Endodermal cell (in vitro differentiated cells): ENCODE measurements at regions not wholly inside any gene's neighbourhood (a gene's known extent, or its start where the extent isn't known, plus 50 kb on each side); places are given as distances from the start of the nearest gene placed in this dataset.

ENCODE experiments used
- DNase-seq: peaks from one replicate; pipeline ENCODE4 v3.0.0-alpha.2; 2017
- H3K27ac ChIP-seq: 2 replicates; pipeline ENCODE4 v1.5.1; 2013; ENCODE audit warnings: mild to moderate bottlenecking, low read depth, low read length, moderate library complexity
- H3K27me3 ChIP-seq: 2 replicates; pipeline ENCODE4 v1.6.1; 2013; ENCODE audit warnings: mild to moderate bottlenecking, low read length, moderate library complexity; ENCODE audit not compliant: insufficient read depth, control insufficient read depth, poor library complexity, severe bottlenecking
- H3K36me3 ChIP-seq: 2 replicates; pipeline ENCODE4 v1.7.0; 2013; ENCODE audit warnings: mild to moderate bottlenecking, low read length, moderate library complexity; ENCODE audit not compliant: control insufficient read depth, insufficient read depth
- H3K4me1 ChIP-seq: one replicate; pipeline ENCODE4 v1.7.0; 2013; ENCODE audit warnings: low read length; ENCODE audit not compliant: control insufficient read depth, insufficient read depth
- H3K4me3 ChIP-seq: 2 replicates; pipeline ENCODE4 v1.5.1; 2013; ENCODE audit warnings: mild to moderate bottlenecking, low read length, moderate library complexity
- H3K9ac ChIP-seq: 2 replicates; pipeline ENCODE4 v1.6.1; 2013; ENCODE audit warnings: mild to moderate bottlenecking, low read length, moderate library complexity; ENCODE audit not compliant: poor library complexity, severe bottlenecking; ENCODE audit errors: extremely low read depth
- H3K9me3 ChIP-seq: 2 replicates; pipeline ENCODE4 v1.6.1; 2013; ENCODE audit warnings: mild to moderate bottlenecking, low read length, moderate library complexity; ENCODE audit not compliant: control insufficient read depth
- H3K27ac Mint-ChIP-seq: 2 replicates; pipeline ENCODE4 v1.8.0; 2020; ENCODE audit warnings: mixed read lengths
- H3K27me3 Mint-ChIP-seq: 2 replicates; pipeline ENCODE4 v1.8.0; 2021; ENCODE audit warnings: mild to moderate bottlenecking, mixed read lengths; ENCODE audit not compliant: insufficient read depth
- H3K36me3 Mint-ChIP-seq: 2 replicates; pipeline ENCODE4 v1.8.0; 2020; ENCODE audit warnings: low read depth, mixed read lengths
- H3K4me1 Mint-ChIP-seq: 2 replicates; pipeline ENCODE4 v1.8.0; 2020; ENCODE audit warnings: mixed read lengths
- H3K4me3 Mint-ChIP-seq: 2 replicates; pipeline ENCODE4 v1.8.0; 2020; ENCODE audit warnings: mild to moderate bottlenecking, moderate library complexity, mixed read lengths
- H3K9me3 Mint-ChIP-seq: 2 replicates; pipeline ENCODE4 v1.8.0; 2020; ENCODE audit warnings: mild to moderate bottlenecking, mixed read lengths
- CTCF ChIP-seq: fragments of 200-600 bp; sonication (generic); conservative IDR thresholded peaks from 2 replicates; pipeline ENCODE4 v1.5.0; 2021; ENCODE audit warnings: antibody characterized with exemption, mild to moderate bottlenecking
- WGBS, 2 experiments: methylation state at CpG; one replicate each; pipeline versions ENCODE4 v1.1.5 to v1.1.7; 2013; ENCODE audit warnings: missing lambda C conversion rate in 2 of 2, mixed read lengths in 1 of 2; ENCODE audit not compliant: insufficient coverage in 1 of 2, insufficient read length in 1 of 2; 5-methylcytosine and 5-hydroxymethylcytosine counted together

DNA sequence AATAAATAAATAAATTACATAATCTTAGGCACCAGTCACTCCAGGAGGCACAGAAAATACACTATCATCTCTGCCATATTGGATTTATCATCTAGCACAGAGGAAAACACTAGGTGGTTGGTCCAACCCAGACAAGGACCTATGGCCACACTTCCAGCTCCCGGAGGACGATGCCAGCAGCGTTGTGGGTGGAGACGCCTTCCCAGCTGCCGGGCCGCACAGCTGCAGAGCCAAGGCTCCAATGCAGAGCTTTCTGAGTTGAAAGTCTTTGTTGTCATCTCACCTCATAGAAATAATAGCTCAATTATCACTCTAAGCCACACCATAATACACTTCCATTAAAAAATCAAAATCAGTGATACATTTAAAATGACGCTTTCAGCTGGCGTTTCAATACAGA lies 457.1 kb upstream of the SALL3 start:
- H3K27ac Mint-ChIP-seq, result no peak overlapping the region
- no peak overlapping the region for H3K4me3 Mint-ChIP-seq
- WGBS, 2 experiments, result 95 to 97% methylated on average over 8 of the region's 8 CpGs

GRCh38 chr18:78523850-78524249 lies 455.8 kb upstream of the SALL3 start:
- Histone ChIP-seq H3K4me3 (no peak overlapping the region), H3K9me3 (no peaks in the 10 kb centered on the region), H3K27me3 (no peaks in the 10 kb centered on the region), H3K9ac (no peak overlapping the region), H3K36me3 (no peaks in the 10 kb centered on the region), H3K27ac (no peak overlapping the region), H3K4me1 (no peaks in the 10 kb centered on the region)
- Mint-ChIP-seq H3K27me3 (no peaks in the 10 kb centered on the region), H3K4me3 (no peak overlapping the region), H3K27ac (no peak overlapping the region), H3K4me1 (no peaks in the 10 kb centered on the region), H3K36me3 (no peaks in the 10 kb centered on the region), H3K9me3 (no peaks in the 10 kb centered on the region)
- DNase-seq, result peak; percentile 12
- WGBS, 2 experiments, result 50 to 82% methylated on average over 2 to 12 of the region's 12 CpGs
- TF ChIP-seq CTCF, result no peak

More for the DNA sequence above, 457.1 kb upstream of the SALL3 start:
- no peak for TF ChIP-seq CTCF
- Histone ChIP-seq H3K9ac (no peak overlapping the region), H3K27me3 (no peaks in the 10 kb centered on the region), H3K27ac (no peak overlapping the region), H3K4me3 (no peak overlapping the region), H3K4me1 (no peaks in the 10 kb centered on the region), H3K9me3 (no peaks in the 10 kb centered on the region), H3K36me3 (no peaks in the 10 kb centered on the region)
- DNase-seq, result no peak
- Mint-ChIP-seq H3K4me1 (no peaks in the 10 kb centered on the region), H3K36me3 (no peaks in the 10 kb centered on the region), H3K27me3 (no peaks in the 10 kb centered on the region), H3K9me3 (no peaks in the 10 kb centered on the region)

GRCh38 chr18:78525366-78526111 lies 454.1 kb upstream of the SALL3 start:
- Histone ChIP-seq H3K9ac (no peak overlapping the region), H3K27me3 (no peaks in the 10 kb centered on the region), H3K27ac (no peak overlapping the region), H3K36me3 (no peaks in the 10 kb centered on the region), H3K4me3 (no peak overlapping the region), H3K9me3 (no peaks in the 10 kb centered on the region), H3K4me1 (no peaks in the 10 kb centered on the region)
- Mint-ChIP-seq H3K9me3 (no peaks in the 10 kb centered on the region), H3K36me3 (no peaks in the 10 kb centered on the region), H3K4me3 (no peak overlapping the region), H3K4me1 (no peaks in the 10 kb centered on the region), H3K27ac (no peak overlapping the region), H3K27me3 (no peaks in the 10 kb centered on the region)
- 91 to 100% methylated on average over 10 to 11 of the region's 11 CpGs for WGBS, 2 experiments
- TF ChIP-seq CTCF, result no peak
- DNase-seq, result peak; percentile 31
